ENCODE measurements at regions not wholly inside any gene's neighbourhood (a gene's known extent, or its start where the extent isn't known, plus 50 kb on each side); places are given as distances from the start of the nearest gene placed in this dataset.

DNA sequence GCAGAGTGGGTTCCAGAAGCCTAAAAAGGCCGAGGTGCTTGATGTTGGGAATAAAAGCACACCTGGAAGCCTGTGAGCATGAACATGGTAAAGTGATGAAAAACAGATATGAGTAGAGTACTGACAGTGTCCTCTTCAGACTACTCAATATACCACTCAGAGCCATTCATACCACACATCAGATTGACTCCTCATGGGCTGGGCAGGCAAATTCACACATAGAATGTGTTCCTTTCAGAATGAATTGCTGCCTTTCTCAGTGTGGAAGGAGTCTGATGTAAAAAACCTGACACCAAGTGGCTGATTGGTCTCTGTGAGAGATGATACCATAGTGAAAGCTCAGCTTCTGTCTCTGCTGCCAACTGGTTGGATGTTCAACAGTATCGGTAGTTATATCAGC is 442.7 kb downstream of the RAPGEF2 start:
- TF ChIP-seq POLR2A (IDR thresholded peaks at IDR 0.05; ENCODE audit: low read depth) (no peak), EP300 (IDR thresholded peaks at IDR 0.05) (no peak), POLR2AphosphoS5 (IDR thresholded peaks at IDR 0.05) (no peak)
- TF ChIP-seq, protein P1, sequence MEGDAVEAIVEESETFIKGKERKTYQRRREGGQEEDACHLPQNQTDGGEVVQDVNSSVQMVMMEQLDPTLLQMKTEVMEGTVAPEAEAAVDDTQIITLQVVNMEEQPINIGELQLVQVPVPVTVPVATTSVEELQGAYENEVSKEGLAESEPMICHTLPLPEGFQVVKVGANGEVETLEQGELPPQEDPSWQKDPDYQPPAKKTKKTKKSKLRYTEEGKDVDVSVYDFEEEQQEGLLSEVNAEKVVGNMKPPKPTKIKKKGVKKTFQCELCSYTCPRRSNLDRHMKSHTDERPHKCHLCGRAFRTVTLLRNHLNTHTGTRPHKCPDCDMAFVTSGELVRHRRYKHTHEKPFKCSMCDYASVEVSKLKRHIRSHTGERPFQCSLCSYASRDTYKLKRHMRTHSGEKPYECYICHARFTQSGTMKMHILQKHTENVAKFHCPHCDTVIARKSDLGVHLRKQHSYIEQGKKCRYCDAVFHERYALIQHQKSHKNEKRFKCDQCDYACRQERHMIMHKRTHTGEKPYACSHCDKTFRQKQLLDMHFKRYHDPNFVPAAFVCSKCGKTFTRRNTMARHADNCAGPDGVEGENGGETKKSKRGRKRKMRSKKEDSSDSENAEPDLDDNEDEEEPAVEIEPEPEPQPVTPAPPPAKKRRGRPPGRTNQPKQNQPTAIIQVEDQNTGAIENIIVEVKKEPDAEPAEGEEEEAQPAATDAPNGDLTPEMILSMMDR (IDR thresholded peaks at IDR 0.05) = no peak
- Histone ChIP-seq H3K27me3 (no peaks in the 10 kb centered on the region), H3K4me1 (no peaks in the 10 kb centered on the region), H3K27ac (replicated peaks in 1 of 4) (no peak overlapping the region), H3K9me3 (no peaks in the 10 kb centered on the region), H3K4me3 (no peak overlapping the region), H3K36me3 (no peaks in the 10 kb centered on the region)
- 92% methylated on average over 2 of the region's 2 CpGs for WGBS
- no peak for DNase-seq (ENCODE audit: extremely low spot score)
- intact Hi-C loops (cut with DNase I) = no loop called here

DNA sequence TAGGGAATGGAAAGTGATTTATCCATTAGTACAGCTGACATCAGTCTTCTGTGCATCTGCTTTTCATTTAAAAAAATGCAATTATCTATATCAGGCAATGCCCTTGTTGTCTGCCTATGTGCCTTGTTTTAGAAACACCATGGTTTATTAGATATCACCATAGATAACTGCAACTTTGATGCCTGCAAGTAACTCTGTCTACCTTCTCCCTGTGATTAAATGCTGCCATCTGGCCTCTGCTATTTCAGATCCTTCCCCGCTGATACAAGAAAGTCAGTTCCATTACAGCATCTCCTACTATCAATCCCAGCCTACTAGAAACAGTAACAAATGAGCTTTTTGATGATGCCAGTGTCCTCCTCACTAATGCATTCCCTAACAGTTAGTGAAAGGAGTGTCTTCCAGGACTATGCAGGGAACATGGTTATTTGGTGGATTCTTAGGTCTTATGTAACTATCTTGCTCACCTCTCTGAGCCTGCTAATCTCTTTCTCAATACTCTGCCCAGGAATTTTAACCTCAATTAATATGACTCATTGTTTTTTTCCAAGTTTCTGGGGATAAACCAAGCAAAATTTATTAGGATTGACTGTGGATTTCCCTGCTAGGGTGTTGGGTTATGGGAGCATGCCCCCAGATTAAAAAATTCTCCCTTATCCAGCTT is 444.9 kb downstream of the RAPGEF2 start:
- WGBS = 100% methylated on average over 1 of the region's 1 CpG
- TF ChIP-seq EP300 (IDR thresholded peaks at IDR 0.05) = no peak
- TF ChIP-seq, protein P1 (IDR thresholded peaks at IDR 0.05) = no peak
- TF ChIP-seq POLR2AphosphoS5 (IDR thresholded peaks at IDR 0.05) = no peak
- TF ChIP-seq POLR2A (IDR thresholded peaks at IDR 0.05; ENCODE audit: low read depth) = no peak
- DNase-seq (ENCODE audit: extremely low spot score) = no peak
- Histone ChIP-seq H3K9me3 (no peaks in the 10 kb centered on the region), H3K4me3 (no peak overlapping the region), H3K4me1 (no peaks in the 10 kb centered on the region), H3K27me3 (no peaks in the 10 kb centered on the region), H3K27ac (replicated peaks in 1 of 4) (no peak overlapping the region), H3K36me3 (no peaks in the 10 kb centered on the region)
- intact Hi-C loops (cut with DNase I) = no loop called here

DNA sequence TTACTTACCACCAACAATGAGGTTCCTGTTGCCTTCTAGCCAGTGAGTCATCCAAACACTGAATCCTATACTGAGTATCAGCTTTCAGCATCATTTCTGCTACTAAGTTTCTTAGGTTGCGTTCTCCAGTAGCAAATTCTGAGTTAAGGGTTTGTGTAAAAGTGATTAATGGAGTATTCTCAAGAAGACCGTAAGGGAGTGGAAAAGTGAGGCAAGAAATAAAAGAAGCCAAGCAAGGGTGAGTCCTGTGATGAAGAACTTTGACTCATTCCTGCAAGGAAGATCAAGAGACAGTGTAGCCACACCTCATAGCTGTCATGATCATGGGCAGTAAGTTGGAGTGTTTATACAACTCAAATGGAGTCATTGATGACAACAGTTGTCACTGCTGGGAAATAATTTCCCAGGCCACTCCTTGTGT is 446.2 kb downstream of the RAPGEF2 start:
- WGBS = 69% methylated on average over 2 of the region's 2 CpGs

DNA sequence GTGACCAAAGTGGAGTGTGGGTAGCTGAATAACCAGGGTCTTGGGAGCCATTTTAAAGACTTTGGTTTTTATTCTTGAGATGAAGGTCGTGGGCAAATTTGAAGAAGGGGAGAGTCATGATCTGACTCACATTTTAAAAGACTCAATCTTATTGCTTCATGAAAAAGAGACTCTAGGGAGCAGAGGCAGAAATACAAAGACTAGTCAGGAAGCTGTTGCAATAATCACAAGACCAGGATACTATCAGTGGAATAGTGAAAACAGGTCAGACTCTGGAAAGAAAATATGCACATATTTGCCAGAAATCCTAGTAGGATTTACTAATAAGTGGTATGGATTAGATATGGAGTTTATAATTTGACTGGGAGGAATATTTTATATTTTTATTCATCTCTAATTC is 448.4 kb downstream of the RAPGEF2 start:
- Histone ChIP-seq H3K4me3 (no peak overlapping the region), H3K27ac (replicated peaks in 1 of 4) (no peak overlapping the region), H3K27me3 (no peaks in the 10 kb centered on the region), H3K9me3 (no peaks in the 10 kb centered on the region), H3K36me3 (no peaks in the 10 kb centered on the region), H3K4me1 (no peaks in the 10 kb centered on the region)
- TF ChIP-seq POLR2AphosphoS5 (IDR thresholded peaks at IDR 0.05) (no peak), EP300 (IDR thresholded peaks at IDR 0.05) (no peak), POLR2A (IDR thresholded peaks at IDR 0.05; ENCODE audit: low read depth) (no peak)
- TF ChIP-seq, protein P1 (IDR thresholded peaks at IDR 0.05) = no peak
- intact Hi-C loops (cut with DNase I) = no loop called here
- WGBS = 71% methylated on average over 1 of the region's 1 CpG
- no peak for DNase-seq (ENCODE audit: extremely low spot score)

More for the DNA sequence above, 446.2 kb downstream of the RAPGEF2 start:
- intact Hi-C loops (cut with DNase I) = no loop called here
- Histone ChIP-seq H3K27me3 (no peaks in the 10 kb centered on the region), H3K36me3 (no peaks in the 10 kb centered on the region), H3K4me1 (no peaks in the 10 kb centered on the region), H3K4me3 (no peak overlapping the region), H3K9me3 (no peaks in the 10 kb centered on the region), H3K27ac (replicated peaks in 1 of 4) (no peak overlapping the region)
- no peak for DNase-seq (ENCODE audit: extremely low spot score)
- no peak for TF ChIP-seq POLR2AphosphoS5 (IDR thresholded peaks at IDR 0.05)
- no peak for TF ChIP-seq POLR2A (IDR thresholded peaks at IDR 0.05; ENCODE audit: low read depth)
- no peak for TF ChIP-seq EP300 (IDR thresholded peaks at IDR 0.05)
- TF ChIP-seq, protein P1 (IDR thresholded peaks at IDR 0.05) = no peak

All from esophagus muscularis mucosa (tissue), 4 donors.